PC-3 (cell line): ENCODE measurements at regions not wholly inside any gene's neighbourhood (a gene's known extent, or its start where the extent isn't known, plus 50 kb on each side); places are given as distances from the start of the nearest gene placed in this dataset.

Source experiments
- ATAC-seq: fragments of 200-7000 bp; cut with Tn5 transposase; 2 replicates; pipeline ENCODE4 v1.9.1; 2020; ENCODE audit warnings: mild to moderate bottlenecking, moderate library complexity
- BruUV-seq: library from RNA; stranded (reverse); fragments of 400-500 nt; replicated peaks from 2 replicates; lab custom pipeline; 2021; lab: Mats Ljungman, UMichigan
- CTCF ChIA-PET: fragments of 300-600 bp; sonication (Branson Sonifier 250); formaldehyde crosslinking; loops from one replicate; lab custom pipeline; 2022; ENCODE audit warnings: antibody characterized with exemption; lab: Charles Lee
- POLR2A ChIA-PET: fragments of 300-600 bp; sonication (Branson Sonifier 250); formaldehyde crosslinking; loops from one replicate; lab custom pipeline; 2022; ENCODE audit warnings: antibody characterized with exemption; ENCODE audit not compliant: unreplicated experiment; lab: Charles Lee
- DNase-seq: peaks from one replicate; pipeline ENCODE4 v3.0.0-alpha.2; 2015
- H2AFZ ChIP-seq: fragments of 300-600 bp; sonication (generic); 2 replicates; pipeline ENCODE4 v1.6.0; 2016; ENCODE audit warnings: antibody characterized with exemption, low read length
- H3F3A ChIP-seq: fragments of 300-600 bp; sonication (generic); one replicate; pipeline ENCODE4 v1.6.0; 2017; ENCODE audit warnings: antibody characterized with exemption, low read length, control low read depth, mild to moderate bottlenecking; ENCODE audit not compliant: unreplicated experiment
- H3K27ac ChIP-seq: fragments of 300-600 bp; sonication (generic); 2 replicates; pipeline ENCODE4 v1.5.1; 2016; ENCODE audit warnings: mild to moderate bottlenecking, low read length
- H3K27me3 ChIP-seq: fragments of 300-600 bp; sonication (generic); 2 replicates; pipeline ENCODE4 v1.6.1; 2016; ENCODE audit warnings: low read length, mixed read lengths
- H3K36me3 ChIP-seq: fragments of 300-600 bp; sonication (generic); 2 replicates; pipeline ENCODE4 v1.6.1; 2016; ENCODE audit warnings: low read depth, mixed run types, low read length, mixed read lengths
- H3K4me1 ChIP-seq: fragments of 300-600 bp; sonication (generic); 2 replicates; pipeline ENCODE4 v1.5.1; 2016; ENCODE audit warnings: low read length; ENCODE audit not compliant: insufficient read depth
- H3K4me2 ChIP-seq: fragments of 300-600 bp; sonication (generic); 2 replicates; pipeline ENCODE4 v1.6.0; 2016; ENCODE audit warnings: low read length
- H3K4me3 ChIP-seq: fragments of 300-600 bp; sonication (generic); 2 replicates; pipeline ENCODE4 v1.5.1; 2016; ENCODE audit warnings: mild to moderate bottlenecking, low read length, mixed read lengths
- H3K79me2 ChIP-seq: fragments of 300-600 bp; sonication (generic); 2 replicates; pipeline ENCODE4 v1.6.1; 2017; ENCODE audit warnings: low read length, mixed read lengths
- H3K9ac ChIP-seq: fragments of 300-600 bp; sonication (generic); 2 replicates; pipeline ENCODE4 v1.6.0; 2016; ENCODE audit warnings: mild to moderate bottlenecking, low read length
- H3K9me2 ChIP-seq: fragments of 300-600 bp; sonication (generic); replicated peaks from 2 replicates; pipeline ENCODE4 v1.6.1; 2016; ENCODE audit warnings: mixed run types, low read length, mixed read lengths
- H3K9me3 ChIP-seq: fragments of 300-600 bp; sonication (generic); 2 replicates; pipeline ENCODE4 v1.6.1; 2016; ENCODE audit warnings: low read length, mixed read lengths
- H4K20me1 ChIP-seq: fragments of 300-600 bp; sonication (generic); 2 replicates; pipeline ENCODE4 v1.6.1; 2016; ENCODE audit warnings: low read length, mixed read lengths
- EZH2 ChIP-seq: fragments of 300-600 bp; sonication (generic); IDR thresholded peaks from one replicate; pipeline ENCODE4 v1.6.1; 2017; ENCODE audit warnings: antibody characterized with exemption, mild to moderate bottlenecking, low read length; ENCODE audit not compliant: unreplicated experiment
- EZH2phosphoT487 ChIP-seq: fragments of 300-600 bp; sonication (generic); IDR thresholded peaks from 2 replicates; pipeline ENCODE4 v1.6.1; 2018; ENCODE audit warnings: mild to moderate bottlenecking, antibody characterized with exemption, low read length, borderline replicate concordance
- intact Hi-C: fragments of 100-400 bp; cut with micrococcal nuclease; formaldehyde crosslinking; loops from 2 replicates; pipeline ENCODE4 v1.9.0; 2023
- TF ChIP-seq, protein P1 (sequence below): fragments of 300-600 bp; sonication (generic); conservative IDR thresholded peaks from 2 replicates; pipeline ENCODE4 v1.5.1; 2017; ENCODE audit warnings: antibody characterized with exemption, low read depth, mild to moderate bottlenecking, low read length

- no peak for TF ChIP-seq EZH2
- no peak for TF ChIP-seq EZH2phosphoT487
- TF ChIP-seq, protein P1, sequence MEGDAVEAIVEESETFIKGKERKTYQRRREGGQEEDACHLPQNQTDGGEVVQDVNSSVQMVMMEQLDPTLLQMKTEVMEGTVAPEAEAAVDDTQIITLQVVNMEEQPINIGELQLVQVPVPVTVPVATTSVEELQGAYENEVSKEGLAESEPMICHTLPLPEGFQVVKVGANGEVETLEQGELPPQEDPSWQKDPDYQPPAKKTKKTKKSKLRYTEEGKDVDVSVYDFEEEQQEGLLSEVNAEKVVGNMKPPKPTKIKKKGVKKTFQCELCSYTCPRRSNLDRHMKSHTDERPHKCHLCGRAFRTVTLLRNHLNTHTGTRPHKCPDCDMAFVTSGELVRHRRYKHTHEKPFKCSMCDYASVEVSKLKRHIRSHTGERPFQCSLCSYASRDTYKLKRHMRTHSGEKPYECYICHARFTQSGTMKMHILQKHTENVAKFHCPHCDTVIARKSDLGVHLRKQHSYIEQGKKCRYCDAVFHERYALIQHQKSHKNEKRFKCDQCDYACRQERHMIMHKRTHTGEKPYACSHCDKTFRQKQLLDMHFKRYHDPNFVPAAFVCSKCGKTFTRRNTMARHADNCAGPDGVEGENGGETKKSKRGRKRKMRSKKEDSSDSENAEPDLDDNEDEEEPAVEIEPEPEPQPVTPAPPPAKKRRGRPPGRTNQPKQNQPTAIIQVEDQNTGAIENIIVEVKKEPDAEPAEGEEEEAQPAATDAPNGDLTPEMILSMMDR: no peak
- Histone ChIP-seq H3K4me2 (no peak overlapping the region), H3K9me3 (no peaks in the 10 kb centered on the region), H4K20me1 (no peaks in the 10 kb centered on the region), H3K27ac (no peak overlapping the region), H3K79me2 (no peaks in the 10 kb centered on the region), H3K9me2 (no peaks in the 10 kb centered on the region), H3F3A (no peaks in the 10 kb centered on the region), H3K9ac (no peak overlapping the region), H3K4me1 (no peaks in the 10 kb centered on the region), H3K27me3 (no peaks in the 10 kb centered on the region), H3K4me3 (no peak overlapping the region), H2AFZ (no peak overlapping the region), H3K36me3 (no peaks in the 10 kb centered on the region)
- intact Hi-C loops: no loop called here
- no peak for DNase-seq
- no TSS peak for BruUV-seq
- ChIA-PET CTCF (no interaction called here), POLR2A (no interaction called here)
- ATAC-seq: no peak
These were observed 78.6 kb downstream of the TRIM42 start for GRCh38 chr3:140756240-140757016.

- Histone ChIP-seq H3K9me3 (no peaks in the 10 kb centered on the region), H3K9ac (no peak overlapping the region), H3K4me2 (no peak overlapping the region), H3K79me2 (no peaks in the 10 kb centered on the region), H4K20me1 (no peaks in the 10 kb centered on the region), H3K4me3 (no peak overlapping the region), H3K4me1 (no peaks in the 10 kb centered on the region), H3K27me3 (no peaks in the 10 kb centered on the region), H3K27ac (no peak overlapping the region), H3K36me3 (no peaks in the 10 kb centered on the region), H3F3A (no peaks in the 10 kb centered on the region), H3K9me2 (no peaks in the 10 kb centered on the region), H2AFZ (no peak overlapping the region)
- DNase-seq (no peak), ATAC-seq (no peak)
- POLR2A ChIA-PET: no interaction called here
- TF ChIP-seq EZH2: no peak
- no peak for TF ChIP-seq EZH2phosphoT487
- CTCF ChIA-PET: no interaction called here
- BruUV-seq: no TSS peak
- intact Hi-C loops: no loop called here
These were observed 81.1 kb downstream of the TRIM42 start for GRCh38 chr3:140758791-140759444.

DNA sequence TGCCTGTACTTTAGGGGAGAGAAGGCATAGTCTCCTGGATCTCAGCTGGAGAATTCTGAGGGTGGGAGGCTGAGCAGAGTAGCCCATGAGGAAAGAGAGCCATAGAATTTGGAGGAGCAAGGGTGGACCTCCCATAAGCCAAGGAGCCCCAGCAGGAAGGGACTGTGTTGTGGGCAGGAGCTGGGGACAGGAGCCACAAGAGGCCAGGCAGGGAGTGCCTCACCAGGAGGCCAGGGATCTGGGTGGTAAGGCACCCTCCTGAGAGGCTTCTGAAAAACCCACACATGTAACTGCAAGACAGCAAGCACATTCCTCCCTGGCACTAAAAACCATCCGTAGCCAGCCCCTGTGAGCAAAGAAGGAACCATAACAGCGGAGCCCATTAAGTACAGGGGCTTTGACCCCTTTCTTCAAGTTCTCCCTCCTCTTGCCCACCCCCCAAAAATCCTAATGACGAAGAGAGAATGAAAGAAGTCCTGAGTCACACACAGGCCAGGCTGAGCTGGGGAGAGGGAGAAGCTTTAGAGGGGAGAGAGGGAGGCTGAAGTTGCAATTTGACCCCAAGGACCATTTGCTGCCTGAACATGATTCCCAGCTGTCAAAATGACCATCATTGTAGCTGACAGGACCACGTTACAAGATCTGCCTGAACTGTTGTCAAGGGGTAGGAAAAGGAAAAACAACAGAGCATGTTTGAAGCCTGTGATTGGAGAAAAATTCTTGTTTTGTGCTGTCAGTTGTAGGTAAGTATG is 82.6 kb downstream of the TRIM42 start:
- H3F3A ChIP-seq: no peaks in the 10 kb centered on the region
- H2AFZ ChIP-seq: no peak overlapping the region
- CTCF ChIA-PET: no interaction called here
- H3K9me2 ChIP-seq: no peaks in the 10 kb centered on the region
- intact Hi-C loops: no loop called here
- DNase-seq: no peak
- H3K36me3 ChIP-seq: no peaks in the 10 kb centered on the region
- no peak for ATAC-seq
- no TSS peak for BruUV-seq
- H4K20me1 ChIP-seq: no peaks in the 10 kb centered on the region
- no peak overlapping the region for H3K27ac ChIP-seq
- POLR2A ChIA-PET: no interaction called here
- H3K4me1 ChIP-seq: no peaks in the 10 kb centered on the region
- H3K9ac ChIP-seq: no peak overlapping the region
- no peaks in the 10 kb centered on the region for H3K27me3 ChIP-seq
- no peak overlapping the region for H3K4me2 ChIP-seq
- H3K4me3 ChIP-seq: no peak overlapping the region
- no peaks in the 10 kb centered on the region for H3K79me2 ChIP-seq
- no peaks in the 10 kb centered on the region for H3K9me3 ChIP-seq
- TF ChIP-seq, protein P1: no peak
- TF ChIP-seq EZH2phosphoT487 (no peak), EZH2 (no peak)
